Breast epithelium (tissue), 3 donors: ENCODE measurements at regions not wholly inside any gene's neighbourhood (a gene's known extent, or its start where the extent isn't known, plus 50 kb on each side); places are given as distances from the start of the nearest gene placed in this dataset.

Source experiments
- POLR2A ChIP-seq: fragments of 450-650 bp; IDR thresholded peaks from one replicate; pipeline ENCODE4 v1.6.1; 2016; ENCODE audit warnings: antibody characterized with exemption, mild to moderate bottlenecking, moderate library complexity
- POLR2AphosphoS5 ChIP-seq, 3 donors: sonication (generic); formaldehyde crosslinking; IDR thresholded peaks; one replicate each; pipeline ENCODE4 v1.6.1; 2017; ENCODE audit warnings: antibody characterized with exemption in 3 of 3
- TF ChIP-seq, protein P1 (sequence below), 3 donors: fragments of 450-650 bp; IDR thresholded peaks; one replicate each; pipeline ENCODE4 v1.5.1; 2016 to 2017; ENCODE audit warnings: antibody characterized with exemption in 3 of 3, mild to moderate bottlenecking in 3 of 3, moderate library complexity in 3 of 3

- TF ChIP-seq POLR2A (no peak), POLR2AphosphoS5 (IDR thresholded peaks at IDR 0.05) (no peak)
- TF ChIP-seq, protein P1, sequence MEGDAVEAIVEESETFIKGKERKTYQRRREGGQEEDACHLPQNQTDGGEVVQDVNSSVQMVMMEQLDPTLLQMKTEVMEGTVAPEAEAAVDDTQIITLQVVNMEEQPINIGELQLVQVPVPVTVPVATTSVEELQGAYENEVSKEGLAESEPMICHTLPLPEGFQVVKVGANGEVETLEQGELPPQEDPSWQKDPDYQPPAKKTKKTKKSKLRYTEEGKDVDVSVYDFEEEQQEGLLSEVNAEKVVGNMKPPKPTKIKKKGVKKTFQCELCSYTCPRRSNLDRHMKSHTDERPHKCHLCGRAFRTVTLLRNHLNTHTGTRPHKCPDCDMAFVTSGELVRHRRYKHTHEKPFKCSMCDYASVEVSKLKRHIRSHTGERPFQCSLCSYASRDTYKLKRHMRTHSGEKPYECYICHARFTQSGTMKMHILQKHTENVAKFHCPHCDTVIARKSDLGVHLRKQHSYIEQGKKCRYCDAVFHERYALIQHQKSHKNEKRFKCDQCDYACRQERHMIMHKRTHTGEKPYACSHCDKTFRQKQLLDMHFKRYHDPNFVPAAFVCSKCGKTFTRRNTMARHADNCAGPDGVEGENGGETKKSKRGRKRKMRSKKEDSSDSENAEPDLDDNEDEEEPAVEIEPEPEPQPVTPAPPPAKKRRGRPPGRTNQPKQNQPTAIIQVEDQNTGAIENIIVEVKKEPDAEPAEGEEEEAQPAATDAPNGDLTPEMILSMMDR (IDR thresholded peaks at IDR 0.05) = no peak
Measured at GRCh38 chr2:67889056-67889455, 173.7 kb downstream of the C1D start.
